ENCODE measurements at regions not wholly inside any gene's neighbourhood (a gene's known extent, or its start where the extent isn't known, plus 50 kb on each side); places are given as distances from the start of the nearest gene placed in this dataset.
A peak's percentile ranks its signal among the peaks of the same experiment; 100 is the strongest.
"Not testable (repeated sequence)": the region's sequence is repeated elsewhere in the genome, so short reads cannot be mapped to it uniquely, and the experiment has no call there.

GRCh38 chr14:103230658-103231334 lies 103.2 kb upstream of the EIF5 start:
- DNase-seq (ENCODE audit: insufficient read length, low spot score): no peak
- no peak for TF ChIP-seq POLR2A (IDR thresholded peaks at IDR 0.05; ENCODE audit: low read depth, low read length)
- no peak for FAIRE-seq

- TF ChIP-seq POLR2A (IDR thresholded peaks at IDR 0.05; ENCODE audit: low read depth, low read length): no peak
- no peak for DNase-seq (ENCODE audit: insufficient read length, low spot score)
- FAIRE-seq: no peak
These were observed 102.5 kb upstream of the EIF5 start for GRCh38 chr14:103231376-103232019.

GRCh38 chr14:103232031-103232808 lies 101.8 kb upstream of the EIF5 start:
- no peak for TF ChIP-seq POLR2A (IDR thresholded peaks at IDR 0.05; ENCODE audit: low read depth, low read length)
- FAIRE-seq: no peak
- peak; percentile 45 for DNase-seq (ENCODE audit: insufficient read length, low spot score)

- FAIRE-seq (no peak), DNase-seq (ENCODE audit: insufficient read length, low spot score) (no peak)
- no peak for TF ChIP-seq POLR2A (IDR thresholded peaks at IDR 0.05; ENCODE audit: low read depth, low read length)
These were observed 101.2 kb upstream of the EIF5 start for GRCh38 chr14:103232831-103233319.

- no peak for TF ChIP-seq POLR2A (IDR thresholded peaks at IDR 0.05; ENCODE audit: low read depth, low read length)
- FAIRE-seq (no peak), DNase-seq (ENCODE audit: insufficient read length, low spot score) (no peak)
These were observed 100.7 kb upstream of the EIF5 start for GRCh38 chr14:103233328-103233727.

GRCh38 chr14:103234826-103235225 lies 99.2 kb upstream of the EIF5 start:
- DNase-seq (ENCODE audit: insufficient read length, low spot score); FAIRE-seq: not testable (repeated sequence)

GRCh38 chr14:103235506-103235905 lies 98.5 kb upstream of the EIF5 start:
- FAIRE-seq; DNase-seq (ENCODE audit: insufficient read length, low spot score): not testable (repeated sequence)

- FAIRE-seq: no peak
- TF ChIP-seq POLR2A (IDR thresholded peaks at IDR 0.05; ENCODE audit: low read depth, low read length): no peak
- DNase-seq (ENCODE audit: insufficient read length, low spot score): no peak
These were observed 94.3 kb upstream of the EIF5 start for GRCh38 chr14:103239751-103240150.

- DNase-seq (ENCODE audit: insufficient read length, low spot score) (no peak), FAIRE-seq (no peak)
- TF ChIP-seq POLR2A (IDR thresholded peaks at IDR 0.05; ENCODE audit: low read depth, low read length): no peak
These were observed 92.5 kb upstream of the EIF5 start for GRCh38 chr14:103241531-103241930.

- no peak for TF ChIP-seq POLR2A (IDR thresholded peaks at IDR 0.05; ENCODE audit: low read depth, low read length)
- FAIRE-seq (no peak), DNase-seq (ENCODE audit: insufficient read length, low spot score) (no peak)
These were observed 90.0 kb upstream of the EIF5 start for GRCh38 chr14:103243764-103244737.

GRCh38 chr14:103245624-103246031 lies 88.4 kb upstream of the EIF5 start:
- not testable (repeated sequence) for DNase-seq (ENCODE audit: insufficient read length, low spot score)

GRCh38 chr14:103246070-103246469 lies 88.0 kb upstream of the EIF5 start:
- no peak for TF ChIP-seq POLR2A (IDR thresholded peaks at IDR 0.05; ENCODE audit: low read depth, low read length)
- FAIRE-seq: no peak
- no peak for DNase-seq (ENCODE audit: insufficient read length, low spot score)

More at GRCh38 chr14:103245624-103246031, 88.4 kb upstream of the EIF5 start:
- FAIRE-seq: peak; percentile 71

GRCh38 chr14:103247169-103247606 lies 86.8 kb upstream of the EIF5 start:
- FAIRE-seq (no peak), DNase-seq (ENCODE audit: insufficient read length, low spot score) (no peak)
- TF ChIP-seq POLR2A (IDR thresholded peaks at IDR 0.05; ENCODE audit: low read depth, low read length): no peak

All from H54 (cell line).